ENCODE measurements at regions not wholly inside any gene's neighbourhood (a gene's known extent, or its start where the extent isn't known, plus 50 kb on each side); places are given as distances from the start of the nearest gene placed in this dataset.

DNA sequence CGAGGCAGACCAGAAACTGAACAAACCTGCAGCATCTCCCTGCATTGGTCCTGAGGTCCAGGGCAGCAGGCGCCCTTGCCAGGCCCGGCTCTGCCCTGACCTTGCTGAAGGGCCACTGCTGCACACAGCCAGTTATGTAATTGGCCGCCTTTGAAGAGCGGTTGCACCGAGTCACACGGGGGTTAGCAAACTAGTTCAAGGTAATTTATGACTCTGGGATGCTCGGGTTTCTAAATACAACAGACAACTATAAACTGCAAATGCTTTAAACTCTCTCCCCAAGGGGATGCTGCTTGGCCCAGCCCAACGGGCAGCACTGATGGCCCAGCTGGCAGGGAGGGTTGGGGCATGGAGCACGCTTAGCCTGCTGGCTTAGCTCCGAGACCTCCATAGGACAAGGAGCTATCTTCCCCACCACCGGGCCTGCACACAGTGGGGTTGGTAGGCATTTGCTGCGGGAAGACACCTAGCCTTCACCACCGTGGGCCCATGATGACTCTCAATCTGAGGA lies 60.3 kb upstream of the IQSEC1 start:
- DNase-seq: no peak

DNA sequence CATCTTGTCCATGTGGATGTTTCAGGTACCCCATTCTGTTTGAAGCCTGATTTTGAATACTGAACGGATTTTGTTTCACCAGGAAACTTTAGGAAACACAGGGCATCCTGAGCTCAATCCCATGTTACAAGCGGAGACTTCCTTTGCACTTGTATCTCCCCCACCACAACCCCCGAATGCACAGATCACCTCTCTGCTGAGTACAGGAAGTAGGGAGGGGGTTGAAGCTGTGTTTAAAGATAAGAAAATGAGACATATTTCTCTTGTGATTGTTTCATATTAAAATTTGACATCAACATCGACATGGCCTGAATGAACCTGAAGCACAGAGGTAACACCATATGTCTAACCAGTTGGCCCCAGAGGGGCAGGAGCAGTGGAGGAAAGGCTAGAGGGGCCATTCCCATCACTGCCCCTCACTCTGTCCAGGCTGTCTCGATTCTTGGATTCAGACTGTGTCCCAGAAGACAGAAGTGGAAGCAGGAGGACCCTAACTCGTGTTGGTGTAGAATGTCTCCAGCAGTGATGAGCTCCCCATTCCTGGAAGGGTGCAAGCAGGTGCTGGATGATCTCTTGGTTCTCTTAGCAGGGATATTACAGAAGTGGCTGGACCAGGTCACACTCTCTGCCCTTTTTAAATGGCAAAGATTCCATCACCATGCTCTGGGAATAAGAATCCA lies 59.6 kb upstream of the IQSEC1 start:
- no peak for DNase-seq

DNA sequence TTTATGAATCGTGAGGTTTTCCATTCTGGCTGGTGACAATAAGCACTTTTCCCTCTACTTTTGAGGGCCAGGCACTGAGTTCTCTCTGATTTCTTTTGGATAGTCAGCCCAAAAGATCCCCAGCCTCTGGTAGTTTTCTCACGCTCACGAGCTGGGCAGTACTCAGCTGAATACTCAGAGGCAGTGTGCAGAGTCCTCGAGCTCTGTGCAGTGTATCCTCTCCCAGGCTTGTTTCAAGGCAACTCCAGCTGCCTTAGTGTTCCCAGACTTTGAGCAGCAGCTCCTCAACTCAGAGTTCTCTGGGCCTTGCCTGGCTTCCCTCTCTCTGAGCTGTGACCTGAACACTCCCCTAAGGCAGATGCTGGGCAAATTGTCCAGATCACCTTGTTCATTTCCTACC lies 59.1 kb upstream of the IQSEC1 start:
- no peak for DNase-seq

DNA sequence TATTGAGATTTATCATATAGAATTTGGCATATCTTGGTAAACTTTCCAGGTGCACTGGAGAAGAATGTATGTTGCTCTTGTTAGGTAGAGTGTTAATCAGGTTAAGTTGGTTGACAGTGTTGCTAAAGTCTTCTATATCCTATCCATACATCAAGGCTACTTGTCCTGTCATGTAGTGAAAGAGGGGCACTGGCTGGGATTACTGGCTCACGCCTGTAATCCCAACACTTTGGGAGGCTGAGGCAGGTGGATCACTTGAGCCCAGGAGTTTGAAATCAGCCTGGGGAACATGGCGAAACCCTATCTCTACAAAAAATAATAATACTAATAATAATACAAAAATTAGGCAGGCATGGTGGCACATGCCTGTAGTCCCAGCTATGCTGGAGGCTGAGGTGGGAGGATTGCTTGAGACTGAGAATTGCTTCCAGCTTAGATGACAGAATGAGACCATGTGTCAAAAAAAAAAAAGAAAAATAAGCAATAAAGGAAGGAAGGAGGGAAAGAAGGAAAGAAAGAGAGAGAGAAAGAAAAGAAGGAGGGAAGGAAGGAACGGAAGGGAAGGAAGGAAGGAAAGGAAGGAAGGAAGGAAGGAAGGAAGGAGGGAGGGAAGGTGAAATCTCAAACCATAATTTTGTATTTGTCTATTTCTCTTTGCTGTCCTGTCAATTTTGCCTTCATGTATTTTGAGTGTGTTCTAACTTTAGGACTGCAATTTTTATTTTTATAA lies 57.4 kb upstream of the IQSEC1 start:
- DNase-seq: no peak

DNA sequence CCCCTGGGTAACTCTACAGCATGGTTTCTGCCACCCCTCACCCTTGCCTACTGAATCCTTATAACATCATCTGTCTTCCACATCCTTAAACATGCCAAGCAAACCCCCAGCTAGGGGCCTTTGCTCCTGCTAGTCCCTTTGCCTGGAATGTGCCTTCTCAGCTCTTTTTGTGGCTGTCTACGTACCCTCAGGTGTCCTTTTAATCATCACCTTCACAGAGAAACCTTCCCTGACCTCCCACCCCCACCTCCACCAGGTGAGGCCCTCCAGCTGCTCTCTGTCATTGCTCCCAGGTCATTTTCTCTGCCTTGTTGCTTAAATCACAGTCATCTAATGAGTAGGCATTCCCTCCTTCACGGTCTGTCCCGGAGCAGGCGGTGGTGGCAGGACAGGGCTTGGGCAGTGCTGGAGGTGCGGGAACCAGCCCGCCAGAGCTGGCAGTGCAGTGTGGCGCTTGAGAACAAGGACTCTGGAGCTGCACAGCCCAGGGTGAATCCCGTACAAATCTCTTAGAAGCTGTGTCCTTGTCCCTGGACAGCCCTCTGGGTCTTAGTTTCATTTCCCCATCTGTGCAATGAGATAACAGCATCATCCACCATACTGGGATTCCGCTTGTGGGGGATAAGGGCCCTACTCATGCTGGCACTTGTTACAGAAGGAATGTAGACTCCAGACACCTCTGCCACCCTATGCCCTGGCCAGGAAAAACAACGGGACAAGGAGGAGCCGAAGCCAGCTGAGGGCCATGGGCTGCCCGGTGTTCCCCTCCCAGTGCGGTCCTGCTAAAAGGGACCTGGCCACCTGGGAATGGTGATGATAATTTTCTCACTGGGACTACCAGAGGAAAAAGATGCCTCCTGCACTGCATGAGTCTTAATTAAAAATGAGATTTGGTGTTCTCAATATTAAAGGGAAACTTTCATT lies 52.1 kb upstream of the IQSEC1 start:
- DNase-seq: no peak

DNA sequence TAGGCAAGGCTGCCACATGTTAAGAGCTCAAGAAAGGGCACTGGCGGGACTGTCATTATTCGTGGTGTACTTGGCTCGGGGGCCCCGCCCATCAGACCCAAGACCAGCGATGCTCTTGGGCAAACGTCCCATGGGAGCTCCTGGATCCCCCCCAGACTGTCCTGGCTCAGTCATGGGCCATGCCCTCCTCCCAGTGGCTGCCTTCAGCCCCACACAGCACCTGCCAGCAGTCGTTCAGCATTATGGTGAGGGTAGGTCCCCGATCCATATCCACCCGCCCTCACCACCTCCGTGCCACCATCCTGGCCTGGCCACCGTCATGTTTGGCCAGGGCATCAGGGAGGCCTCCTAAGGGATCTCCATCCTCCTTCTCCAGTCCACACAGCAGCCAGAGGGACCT lies 51.4 kb upstream of the IQSEC1 start:
- DNase-seq: no peak

DNA sequence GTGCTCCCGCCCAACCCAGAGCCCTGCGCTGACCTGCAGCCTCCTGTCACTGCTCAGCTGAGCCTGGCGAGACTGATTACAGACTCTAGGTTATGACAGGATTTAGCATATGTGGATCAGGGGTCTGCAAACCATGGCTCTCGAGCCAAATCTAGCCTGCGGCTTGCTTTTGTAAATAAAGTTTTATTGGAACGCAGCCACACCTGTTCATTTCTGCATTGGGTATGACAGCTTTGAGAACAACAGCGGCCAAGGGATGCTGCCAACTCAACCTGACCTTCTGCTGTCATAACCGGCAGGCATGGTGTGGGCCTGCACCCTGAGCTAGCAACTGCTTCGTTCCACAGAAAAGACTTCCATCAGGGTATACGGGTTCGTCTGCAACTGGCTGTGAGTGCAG lies 50.5 kb upstream of the IQSEC1 start:
- DNase-seq: no peak

DNA sequence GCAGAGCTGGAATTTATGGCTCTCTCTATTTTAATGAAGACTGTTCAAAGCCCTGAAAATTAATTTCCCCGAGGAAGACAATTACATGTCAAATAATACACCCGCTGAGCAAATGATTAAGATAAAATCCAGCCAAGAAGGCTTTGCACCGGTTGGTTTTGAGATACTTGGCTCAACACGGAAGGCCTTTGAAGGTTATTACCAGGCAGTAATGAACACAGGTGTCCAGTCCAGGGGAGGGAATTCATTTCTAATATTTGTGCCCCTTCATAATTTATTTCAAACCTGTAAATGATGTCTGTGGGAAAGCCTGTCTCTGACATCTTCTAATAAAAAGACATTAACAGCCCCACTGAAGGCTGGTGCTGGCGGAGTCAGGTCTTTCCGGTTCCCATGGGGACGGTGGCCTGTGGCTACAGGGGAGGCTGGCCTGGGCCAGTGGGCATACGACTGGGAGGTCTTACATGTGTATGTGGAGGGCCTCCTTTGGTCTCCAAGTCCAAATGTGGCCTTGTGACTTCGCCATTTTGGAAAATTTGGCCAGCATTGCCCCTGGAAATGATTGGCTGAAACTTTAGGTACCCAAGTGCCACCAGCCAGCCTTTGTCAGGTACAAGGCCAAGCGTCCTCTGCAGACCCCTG lies 49.9 kb upstream of the IQSEC1 start:
- DNase-seq: no peak
